GM12864 (cell line): ENCODE measurements at regions not wholly inside any gene's neighbourhood (a gene's known extent, or its start where the extent isn't known, plus 50 kb on each side); places are given as distances from the start of the nearest gene placed in this dataset.

ENCODE experiments used
- DNase-seq: peaks from one replicate; pipeline ENCODE4 v3.0.0-alpha.2; 2011; ENCODE audit warnings: low read depth
- H3K4me3 ChIP-seq: 2 replicates; pipeline ENCODE4 v1.5.1; 2011; ENCODE audit warnings: mild to moderate bottlenecking, low read depth, low read length, control low read depth
- TF ChIP-seq, protein P1 (sequence below): IDR thresholded peaks from 2 replicates; pipeline ENCODE4 v1.5.1; 2011; ENCODE audit warnings: low read depth, mild to moderate bottlenecking, moderate library complexity, low read length, control low read depth, inconsistent platforms; ENCODE audit errors: missing control alignments

- TF ChIP-seq, protein P1, sequence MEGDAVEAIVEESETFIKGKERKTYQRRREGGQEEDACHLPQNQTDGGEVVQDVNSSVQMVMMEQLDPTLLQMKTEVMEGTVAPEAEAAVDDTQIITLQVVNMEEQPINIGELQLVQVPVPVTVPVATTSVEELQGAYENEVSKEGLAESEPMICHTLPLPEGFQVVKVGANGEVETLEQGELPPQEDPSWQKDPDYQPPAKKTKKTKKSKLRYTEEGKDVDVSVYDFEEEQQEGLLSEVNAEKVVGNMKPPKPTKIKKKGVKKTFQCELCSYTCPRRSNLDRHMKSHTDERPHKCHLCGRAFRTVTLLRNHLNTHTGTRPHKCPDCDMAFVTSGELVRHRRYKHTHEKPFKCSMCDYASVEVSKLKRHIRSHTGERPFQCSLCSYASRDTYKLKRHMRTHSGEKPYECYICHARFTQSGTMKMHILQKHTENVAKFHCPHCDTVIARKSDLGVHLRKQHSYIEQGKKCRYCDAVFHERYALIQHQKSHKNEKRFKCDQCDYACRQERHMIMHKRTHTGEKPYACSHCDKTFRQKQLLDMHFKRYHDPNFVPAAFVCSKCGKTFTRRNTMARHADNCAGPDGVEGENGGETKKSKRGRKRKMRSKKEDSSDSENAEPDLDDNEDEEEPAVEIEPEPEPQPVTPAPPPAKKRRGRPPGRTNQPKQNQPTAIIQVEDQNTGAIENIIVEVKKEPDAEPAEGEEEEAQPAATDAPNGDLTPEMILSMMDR = no peak
- no peak for DNase-seq
- no peak overlapping the region for H3K4me3 ChIP-seq
These were observed 137.2 kb downstream of the RPL22L1 start for GRCh38 chr3:170732660-170733245.

GRCh38 chr3:170731281-170731680 lies 138.7 kb downstream of the RPL22L1 start:
- no peak for DNase-seq
- H3K4me3 ChIP-seq = no peak overlapping the region
- TF ChIP-seq, protein P1 = no peak

DNA sequence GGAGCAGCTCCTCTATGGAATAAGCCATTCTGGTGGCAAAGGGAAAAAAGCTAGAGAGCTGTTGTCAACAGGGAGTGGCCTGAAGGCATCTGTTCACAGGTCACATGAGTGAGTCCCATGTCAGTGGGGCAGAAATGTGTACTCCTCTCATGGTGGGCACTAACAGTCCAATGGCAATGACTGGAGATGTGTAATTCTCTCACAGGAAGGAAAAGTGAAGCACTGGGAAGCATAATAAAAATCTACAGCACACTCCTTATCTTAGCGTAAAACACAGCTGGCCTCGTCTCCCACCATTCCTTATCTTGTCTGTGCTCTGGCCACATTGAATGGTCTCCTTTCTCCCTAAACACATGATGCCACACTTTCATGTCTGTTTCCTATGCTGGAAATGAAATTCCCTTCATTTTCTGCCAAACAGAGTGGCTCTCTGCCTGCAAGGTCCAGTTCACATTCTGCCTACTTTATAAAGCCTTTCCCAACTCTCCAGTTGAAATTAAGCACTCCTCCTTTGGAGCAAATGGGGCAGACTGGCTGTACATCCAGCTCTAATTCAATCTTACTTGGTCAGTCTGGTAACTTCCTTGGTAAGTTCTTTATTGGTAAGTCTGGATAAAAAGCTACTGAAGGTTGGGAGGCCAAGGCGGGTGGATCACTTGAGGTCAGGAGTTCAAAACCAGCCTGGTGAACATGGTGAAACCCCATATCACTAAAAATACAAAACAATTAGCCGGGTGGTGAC lies 139.8 kb downstream of the RPL22L1 start:
- no peak overlapping the region for H3K4me3 ChIP-seq
- DNase-seq = no peak
- TF ChIP-seq, protein P1 = no peak

DNA sequence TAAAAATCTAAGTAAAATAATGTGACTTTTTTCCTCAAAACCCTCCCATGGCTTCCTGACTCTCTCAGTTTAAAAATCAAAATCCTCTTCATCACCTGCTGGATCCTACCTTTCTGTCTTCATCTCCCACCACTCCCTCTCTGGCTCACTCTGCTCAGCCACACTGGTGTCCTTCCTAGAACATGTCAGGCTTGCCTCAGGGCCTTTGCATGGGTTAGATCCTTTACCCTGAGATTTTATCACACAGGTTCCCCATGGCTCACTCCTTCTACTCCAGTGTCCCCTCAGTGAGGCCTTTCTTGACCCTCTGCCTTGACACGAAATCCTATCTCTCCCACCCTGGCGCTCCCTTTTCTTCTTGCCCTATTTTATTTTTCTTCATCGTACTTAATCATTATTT lies 141.8 kb downstream of the RPL22L1 start:
- H3K4me3 ChIP-seq = no peak overlapping the region
- DNase-seq = no peak
- TF ChIP-seq, protein P1 = no peak

GRCh38 chr3:170727754-170728153 lies 141.9 kb upstream of the SLC7A14 start:
- DNase-seq = no peak
- TF ChIP-seq, protein P1 = no peak
- no peak overlapping the region for H3K4me3 ChIP-seq

DNA sequence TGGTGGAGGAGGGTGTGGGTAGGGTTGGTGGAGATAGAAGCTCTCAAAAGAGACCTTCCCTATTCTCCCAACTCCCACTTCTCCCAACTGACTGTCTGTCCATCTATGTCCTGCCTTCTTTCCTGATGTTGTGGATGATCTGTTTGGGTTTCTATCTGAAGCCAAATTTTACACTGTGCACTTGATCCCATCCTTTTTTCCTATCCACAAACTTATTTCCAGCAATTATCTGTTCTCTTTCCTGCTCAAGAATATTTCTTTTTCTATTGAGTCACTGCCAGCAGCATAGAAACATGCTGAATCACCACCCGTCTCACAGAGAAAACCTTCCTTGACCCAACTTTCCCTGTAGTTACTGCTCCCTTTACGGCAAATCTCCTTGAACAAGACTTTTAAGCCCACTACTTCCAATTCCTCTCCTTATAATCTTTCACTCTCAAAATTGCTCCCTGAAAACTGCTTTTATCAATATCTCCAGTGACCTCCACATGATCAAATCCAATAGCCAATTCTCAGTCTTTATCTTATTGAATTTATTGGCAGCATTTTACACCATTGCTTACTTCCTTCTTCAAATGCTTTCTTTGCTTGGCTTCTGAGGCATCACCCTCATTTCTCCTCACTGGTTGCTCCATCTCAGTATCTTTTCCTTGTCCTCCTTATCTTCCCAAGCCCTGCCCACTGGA lies 141.2 kb upstream of the SLC7A14 start:
- TF ChIP-seq, protein P1 = no peak
- DNase-seq = no peak
- H3K4me3 ChIP-seq = no peak overlapping the region
